C4-2B (cell line): ENCODE measurements at regions not wholly inside any gene's neighbourhood (a gene's known extent, or its start where the extent isn't known, plus 50 kb on each side); places are given as distances from the start of the nearest gene placed in this dataset.

Experiments used
- H3K27ac ChIP-seq: fragments of 450-650 bp; 2 replicates; pipeline ENCODE4 v1.5.1; 2017
- ZFX ChIP-seq: fragments of 450-650 bp; IDR thresholded peaks from 2 replicates; pipeline ENCODE4 v1.6.1; 2017
- TF ChIP-seq, protein P1 (sequence below): fragments of 450-650 bp; conservative IDR thresholded peaks from 2 replicates; pipeline ENCODE4 v1.5.1; 2017; ENCODE audit warnings: mild to moderate bottlenecking

DNA sequence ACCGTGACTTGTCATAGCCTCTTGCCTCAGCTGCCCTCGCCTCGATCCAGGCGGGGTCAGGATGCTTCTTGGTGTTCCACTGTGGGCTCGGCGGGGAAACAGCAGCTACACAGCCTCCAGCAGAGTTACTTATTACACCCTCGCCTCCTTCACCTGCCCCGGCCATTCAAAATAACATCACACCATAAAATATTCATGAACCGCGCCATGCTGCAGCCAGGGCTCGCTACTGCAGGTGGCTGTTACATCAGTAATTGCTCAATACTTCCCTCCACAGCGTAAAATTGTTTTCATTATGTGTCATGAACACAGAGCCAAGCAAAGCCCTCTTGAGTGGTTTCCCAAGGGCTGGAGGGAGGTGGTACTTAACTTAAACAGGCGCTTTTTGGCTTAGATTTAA is 241.5 kb upstream of the SP8 start:
- TF ChIP-seq ZFX = no peak
- TF ChIP-seq, protein P1, sequence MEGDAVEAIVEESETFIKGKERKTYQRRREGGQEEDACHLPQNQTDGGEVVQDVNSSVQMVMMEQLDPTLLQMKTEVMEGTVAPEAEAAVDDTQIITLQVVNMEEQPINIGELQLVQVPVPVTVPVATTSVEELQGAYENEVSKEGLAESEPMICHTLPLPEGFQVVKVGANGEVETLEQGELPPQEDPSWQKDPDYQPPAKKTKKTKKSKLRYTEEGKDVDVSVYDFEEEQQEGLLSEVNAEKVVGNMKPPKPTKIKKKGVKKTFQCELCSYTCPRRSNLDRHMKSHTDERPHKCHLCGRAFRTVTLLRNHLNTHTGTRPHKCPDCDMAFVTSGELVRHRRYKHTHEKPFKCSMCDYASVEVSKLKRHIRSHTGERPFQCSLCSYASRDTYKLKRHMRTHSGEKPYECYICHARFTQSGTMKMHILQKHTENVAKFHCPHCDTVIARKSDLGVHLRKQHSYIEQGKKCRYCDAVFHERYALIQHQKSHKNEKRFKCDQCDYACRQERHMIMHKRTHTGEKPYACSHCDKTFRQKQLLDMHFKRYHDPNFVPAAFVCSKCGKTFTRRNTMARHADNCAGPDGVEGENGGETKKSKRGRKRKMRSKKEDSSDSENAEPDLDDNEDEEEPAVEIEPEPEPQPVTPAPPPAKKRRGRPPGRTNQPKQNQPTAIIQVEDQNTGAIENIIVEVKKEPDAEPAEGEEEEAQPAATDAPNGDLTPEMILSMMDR = no peak
- no peak overlapping the region for H3K27ac ChIP-seq

DNA sequence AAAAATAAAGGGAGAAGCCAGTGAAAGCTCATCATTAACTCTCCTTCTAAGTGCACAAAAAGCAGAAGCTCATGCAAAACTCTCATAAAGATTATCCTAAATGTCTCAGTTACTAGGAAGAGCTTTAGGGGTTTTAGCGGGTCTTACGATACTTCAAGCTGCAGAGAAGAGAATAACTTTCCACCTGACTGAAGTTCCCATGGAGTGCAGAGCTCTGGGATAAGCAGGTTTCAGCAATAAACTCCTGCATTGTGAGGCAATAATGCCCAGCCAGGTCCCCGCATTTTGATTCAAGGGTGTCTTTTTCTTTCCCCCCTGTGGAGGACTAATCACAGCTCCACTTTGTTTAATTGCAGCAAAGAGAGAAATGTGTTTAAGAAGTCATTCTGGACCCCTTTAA is 241.9 kb upstream of the SP8 start:
- H3K27ac ChIP-seq = no peak overlapping the region
- TF ChIP-seq, protein P1 = no peak
- no peak for TF ChIP-seq ZFX

DNA sequence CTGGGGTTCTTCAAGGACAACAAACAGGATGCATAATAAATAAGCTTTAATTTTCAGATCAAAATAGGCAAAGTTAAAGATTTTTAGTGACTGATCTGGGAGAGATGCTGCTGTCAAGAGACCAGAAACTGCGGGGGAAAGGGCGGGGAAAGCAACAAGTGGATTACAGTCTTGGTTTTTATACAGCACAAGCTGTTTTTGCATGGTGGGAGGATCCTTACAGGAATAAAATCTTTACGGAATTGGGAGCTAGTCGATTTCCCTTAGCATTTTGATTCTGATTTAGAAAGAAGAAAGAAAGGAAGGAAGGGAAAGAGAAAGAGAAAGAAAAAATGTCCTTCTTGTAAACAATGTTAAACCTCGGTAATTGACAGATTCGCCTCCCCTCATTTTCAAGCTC is 242.3 kb upstream of the SP8 start:
- H3K27ac ChIP-seq = no peak overlapping the region
- TF ChIP-seq, protein P1 = no peak
- no peak for TF ChIP-seq ZFX

DNA sequence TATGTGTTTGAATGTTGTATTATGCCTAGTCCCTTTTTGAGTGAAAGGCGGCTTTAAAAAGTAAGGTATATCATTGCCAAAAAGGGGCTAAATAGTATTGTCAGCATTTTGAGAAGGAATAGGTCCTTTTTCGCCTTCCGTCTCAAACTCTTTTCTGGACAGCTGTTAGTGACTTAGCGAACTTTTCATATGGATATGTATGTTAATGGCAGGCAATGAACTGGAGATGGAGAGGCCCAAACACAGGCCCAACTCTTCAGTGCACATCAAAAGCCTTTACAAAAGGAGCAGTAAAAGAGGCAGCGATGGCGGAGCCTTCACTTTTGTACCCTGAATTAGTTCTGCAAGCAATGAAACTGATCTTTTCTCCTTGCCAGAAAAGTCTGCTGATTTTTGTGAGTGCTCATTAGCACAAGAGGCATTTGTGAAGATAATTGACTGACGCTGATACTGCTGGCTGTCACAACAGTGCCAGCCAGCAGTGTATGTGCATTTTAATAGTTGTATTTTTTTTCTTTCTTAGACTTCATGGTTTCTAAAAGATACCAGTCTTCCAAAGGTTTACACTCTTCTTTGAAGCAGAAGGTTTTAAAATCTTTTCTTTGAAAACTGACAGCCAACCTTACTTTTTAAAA is 243.7 kb upstream of the SP8 start:
- no peak overlapping the region for H3K27ac ChIP-seq
- TF ChIP-seq, protein P1 = no peak
- no peak for TF ChIP-seq ZFX

DNA sequence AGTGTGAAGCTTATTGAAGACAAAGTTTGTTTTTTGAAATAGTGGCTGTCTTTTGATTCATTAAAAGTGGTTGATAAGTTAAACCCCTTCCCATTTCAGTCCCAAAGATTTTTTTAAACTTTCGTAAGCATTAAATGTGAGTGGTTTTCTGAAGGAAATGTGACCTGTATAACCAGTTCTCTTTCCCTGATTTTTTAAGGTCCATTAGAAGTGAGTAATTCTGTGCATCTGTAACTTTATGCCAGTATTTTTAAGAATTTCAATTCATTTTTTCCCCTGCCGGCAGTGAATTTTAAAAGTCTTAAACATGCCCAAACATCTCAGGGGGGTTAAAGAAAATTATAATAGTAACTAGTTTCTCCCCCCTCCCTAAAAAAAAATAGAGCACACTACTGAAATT is 254.6 kb upstream of the SP8 start:
- H3K27ac ChIP-seq = no peak overlapping the region
- TF ChIP-seq, protein P1 = no peak
- no peak for TF ChIP-seq ZFX

DNA sequence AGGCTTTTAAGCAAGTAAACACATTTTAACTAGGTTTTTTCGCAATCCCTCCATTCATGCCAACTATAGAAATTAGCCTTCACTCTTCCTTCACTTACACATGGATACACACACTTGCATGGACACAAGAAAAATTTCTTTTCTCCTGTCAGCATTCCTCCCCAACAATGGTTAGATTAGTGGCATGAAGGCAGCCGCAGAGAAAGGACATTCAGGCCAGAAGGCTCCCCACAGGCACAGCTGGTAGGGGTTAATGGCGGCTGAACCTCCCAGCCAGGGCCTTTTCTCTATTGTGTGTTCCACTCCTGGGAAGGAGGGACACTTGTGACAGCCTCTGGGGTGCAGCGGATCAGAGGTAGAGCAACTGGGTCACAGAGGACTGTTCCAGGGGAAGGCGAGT is 255.0 kb upstream of the SP8 start:
- TF ChIP-seq ZFX = no peak
- TF ChIP-seq, protein P1 = no peak
- no peak overlapping the region for H3K27ac ChIP-seq

DNA sequence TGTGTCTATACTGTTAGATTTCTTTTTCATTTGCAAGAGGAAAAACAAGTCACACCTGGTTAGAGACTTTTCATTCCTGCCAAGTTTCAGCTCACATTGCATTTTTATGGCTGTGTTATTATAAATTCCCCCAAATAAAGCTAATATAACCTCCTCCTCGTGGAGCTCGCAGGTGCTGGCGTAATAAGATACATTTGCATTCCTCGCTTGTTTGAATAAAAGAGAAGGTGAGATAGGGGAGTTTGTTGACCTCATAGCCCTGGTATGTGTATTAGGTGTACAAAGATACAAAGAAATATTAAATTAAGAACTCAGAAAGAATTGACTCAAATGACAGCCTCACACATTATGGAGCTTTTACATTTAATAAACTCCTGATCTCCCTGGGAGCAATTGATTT is 257.7 kb upstream of the SP8 start:
- no peak overlapping the region for H3K27ac ChIP-seq
- TF ChIP-seq, protein P1 = no peak
- no peak for TF ChIP-seq ZFX
